ENCODE measurements at regions not wholly inside any gene's neighbourhood (a gene's known extent, or its start where the extent isn't known, plus 50 kb on each side); places are given as distances from the start of the nearest gene placed in this dataset.

DNA sequence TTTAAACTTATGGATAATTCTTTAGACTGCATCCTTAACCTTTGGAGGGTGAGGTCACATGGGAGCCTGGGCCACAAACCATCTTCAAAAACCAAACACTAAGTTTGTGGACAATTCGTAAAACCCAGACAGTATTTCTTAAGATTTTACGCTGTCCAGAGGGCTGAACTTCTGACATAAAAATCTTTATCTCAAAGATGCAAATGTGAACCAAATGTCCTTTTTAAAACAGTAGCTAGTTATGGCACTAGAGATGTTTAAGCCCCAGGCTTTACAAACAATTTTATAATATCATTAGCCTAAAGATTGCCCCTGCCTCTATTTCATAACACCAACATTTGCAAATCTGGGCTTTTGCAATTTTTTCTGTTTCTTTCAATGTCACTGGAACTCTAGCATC, 287.2 kb downstream of the SATB1 start:
- H3K9me3 ChIP-seq, result no peaks in the 10 kb centered on the region
- no peak overlapping the region for H3K4me3 ChIP-seq
- H3K27me3 ChIP-seq, result no peaks in the 10 kb centered on the region
- TF ChIP-seq POLR2A (IDR thresholded peaks at IDR 0.05) (no peak), EP300 (IDR thresholded peaks at IDR 0.05) (no peak)
- TF ChIP-seq, protein P1, sequence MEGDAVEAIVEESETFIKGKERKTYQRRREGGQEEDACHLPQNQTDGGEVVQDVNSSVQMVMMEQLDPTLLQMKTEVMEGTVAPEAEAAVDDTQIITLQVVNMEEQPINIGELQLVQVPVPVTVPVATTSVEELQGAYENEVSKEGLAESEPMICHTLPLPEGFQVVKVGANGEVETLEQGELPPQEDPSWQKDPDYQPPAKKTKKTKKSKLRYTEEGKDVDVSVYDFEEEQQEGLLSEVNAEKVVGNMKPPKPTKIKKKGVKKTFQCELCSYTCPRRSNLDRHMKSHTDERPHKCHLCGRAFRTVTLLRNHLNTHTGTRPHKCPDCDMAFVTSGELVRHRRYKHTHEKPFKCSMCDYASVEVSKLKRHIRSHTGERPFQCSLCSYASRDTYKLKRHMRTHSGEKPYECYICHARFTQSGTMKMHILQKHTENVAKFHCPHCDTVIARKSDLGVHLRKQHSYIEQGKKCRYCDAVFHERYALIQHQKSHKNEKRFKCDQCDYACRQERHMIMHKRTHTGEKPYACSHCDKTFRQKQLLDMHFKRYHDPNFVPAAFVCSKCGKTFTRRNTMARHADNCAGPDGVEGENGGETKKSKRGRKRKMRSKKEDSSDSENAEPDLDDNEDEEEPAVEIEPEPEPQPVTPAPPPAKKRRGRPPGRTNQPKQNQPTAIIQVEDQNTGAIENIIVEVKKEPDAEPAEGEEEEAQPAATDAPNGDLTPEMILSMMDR (IDR thresholded peaks at IDR 0.05), result no peak
- DNase-seq, result no peak
- 82 to 94% (median 93%) methylated on average over 2 of the region's 2 CpGs for WGBS, 3 donors
- no peaks in the 10 kb centered on the region for H3K36me3 ChIP-seq
- H3K27ac ChIP-seq, result no peak overlapping the region
- H3K4me1 ChIP-seq (ENCODE audit: insufficient read depth), result no peaks in the 10 kb centered on the region
- intact Hi-C loops (cut with DNase I), result no loop called here

DNA sequence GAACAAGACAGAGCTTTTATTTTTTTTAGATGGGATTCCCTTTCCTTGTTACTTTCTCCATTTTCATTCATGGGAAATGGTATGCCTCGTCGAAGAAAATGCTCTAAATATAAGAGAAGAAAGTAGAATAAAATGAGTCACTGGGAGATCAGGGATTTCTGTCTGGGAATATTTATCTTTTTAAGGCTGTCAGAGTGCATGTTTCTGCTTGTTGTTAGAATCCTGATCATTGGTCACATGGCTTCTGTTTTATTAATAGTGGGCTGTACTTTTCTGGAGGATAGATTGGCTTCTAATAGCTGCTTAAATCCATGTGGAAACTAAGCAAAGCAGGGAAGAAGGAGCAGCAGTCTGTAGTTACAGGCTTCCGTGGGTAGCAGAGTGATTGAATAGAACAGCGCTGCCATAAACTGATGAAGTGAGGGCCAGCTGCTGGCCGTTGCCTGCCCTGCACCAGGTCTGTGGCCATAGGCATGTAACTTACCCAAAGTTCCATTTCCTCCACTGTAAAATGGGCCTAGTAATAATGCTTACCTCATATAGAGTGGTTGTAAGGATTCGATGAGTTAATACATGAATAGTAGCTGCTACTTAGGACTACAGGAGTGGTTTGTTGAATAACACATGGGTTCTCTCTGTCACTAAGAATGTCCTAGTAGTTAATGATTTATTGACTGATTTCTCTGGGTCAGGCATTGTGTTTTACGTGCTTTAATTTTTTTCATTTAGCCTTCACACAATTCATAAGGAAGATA, 289.9 kb downstream of the SATB1 start:
- Histone ChIP-seq H3K36me3 (no peaks in the 10 kb centered on the region), H3K27me3 (no peaks in the 10 kb centered on the region), H3K4me1 (ENCODE audit: insufficient read depth) (no peaks in the 10 kb centered on the region), H3K4me3 (no peak overlapping the region), H3K27ac (no peak overlapping the region), H3K9me3 (no peaks in the 10 kb centered on the region)
- TF ChIP-seq, protein P1 (IDR thresholded peaks at IDR 0.05), result no peak
- TF ChIP-seq EP300 (IDR thresholded peaks at IDR 0.05), result no peak
- no peak for TF ChIP-seq POLR2A (IDR thresholded peaks at IDR 0.05)
- intact Hi-C loops (cut with DNase I), result no loop called here
- WGBS, 3 donors, result 81 to 89% (median 87%) methylated on average over 7 of the region's 7 CpGs
- DNase-seq, result no peak

DNA sequence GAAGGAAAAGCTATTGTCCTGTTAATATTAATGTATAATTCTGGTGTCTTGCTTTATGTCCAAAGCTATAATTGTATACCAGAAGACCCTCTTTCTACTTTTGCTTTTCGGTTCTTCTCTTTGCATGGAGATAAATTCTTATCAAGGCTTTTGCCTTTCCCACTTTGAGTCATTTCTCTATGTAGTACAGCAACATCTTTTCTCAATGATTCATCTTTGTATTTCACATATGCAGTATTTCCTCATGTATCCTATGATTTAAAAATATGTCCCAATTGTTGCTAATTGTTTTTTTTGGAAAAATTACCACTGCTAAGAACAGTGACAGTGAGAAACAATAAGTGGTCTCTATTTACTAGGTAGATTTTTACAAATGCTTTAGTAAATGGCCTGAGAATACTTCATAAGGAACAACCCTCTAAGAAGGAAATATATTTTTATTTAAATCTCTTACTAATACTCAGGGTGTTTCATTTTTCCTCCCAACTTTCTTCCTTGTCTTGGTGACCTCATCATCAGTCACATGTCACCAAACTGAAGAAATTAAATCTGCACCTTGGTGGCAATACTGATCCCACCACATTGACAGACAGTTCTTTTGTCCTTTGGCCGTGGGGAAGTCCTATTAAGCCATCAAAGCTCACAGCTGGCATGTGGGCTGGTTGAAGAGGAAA, 290.6 kb downstream of the SATB1 start:
- no peaks in the 10 kb centered on the region for H3K9me3 ChIP-seq
- DNase-seq, result no peak
- TF ChIP-seq EP300 (IDR thresholded peaks at IDR 0.05) (no peak), POLR2A (IDR thresholded peaks at IDR 0.05) (no peak)
- TF ChIP-seq, protein P1 (IDR thresholded peaks at IDR 0.05), result no peak
- no peak overlapping the region for H3K27ac ChIP-seq
- 65 to 87% (median 72%) methylated on average over 2 of the region's 2 CpGs for WGBS, 3 donors
- H3K27me3 ChIP-seq, result no peaks in the 10 kb centered on the region
- intact Hi-C loops (cut with DNase I), result no loop called here
- no peaks in the 10 kb centered on the region for H3K36me3 ChIP-seq
- H3K4me3 ChIP-seq, result no peak overlapping the region
- no peaks in the 10 kb centered on the region for H3K4me1 ChIP-seq (ENCODE audit: insufficient read depth)

DNA sequence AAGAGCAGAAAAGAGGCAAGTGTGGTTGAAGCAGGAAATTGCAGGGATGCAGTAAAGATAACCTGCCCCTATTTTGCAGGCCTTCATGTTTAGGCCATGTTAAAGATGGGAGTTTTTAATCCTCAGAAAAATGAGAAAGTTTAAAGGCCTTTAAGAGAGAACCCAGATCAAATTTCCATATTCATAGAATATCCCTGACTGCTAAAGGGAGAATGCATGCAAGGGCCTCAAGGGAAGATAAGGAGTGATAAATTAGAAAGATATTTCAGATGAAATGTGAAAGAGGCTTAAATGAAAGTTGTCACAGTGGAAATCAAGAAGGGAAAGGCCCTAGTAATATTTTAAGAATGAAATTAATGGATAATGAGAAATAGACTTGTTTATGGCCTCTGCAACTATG, 292.1 kb downstream of the SATB1 start:
- DNase-seq, result no peak
- no peaks in the 10 kb centered on the region for H3K36me3 ChIP-seq
- no peak overlapping the region for H3K27ac ChIP-seq
- no peak overlapping the region for H3K4me3 ChIP-seq
- TF ChIP-seq POLR2A (IDR thresholded peaks at IDR 0.05) (no peak), EP300 (IDR thresholded peaks at IDR 0.05) (no peak)
- TF ChIP-seq, protein P1 (IDR thresholded peaks at IDR 0.05), result no peak
- H3K4me1 ChIP-seq (ENCODE audit: insufficient read depth), result no peaks in the 10 kb centered on the region
- intact Hi-C loops (cut with DNase I), result no loop called here
- no peaks in the 10 kb centered on the region for H3K9me3 ChIP-seq
- no peaks in the 10 kb centered on the region for H3K27me3 ChIP-seq

Data from ovary (tissue), 7 donors.